Esophagus muscularis mucosa (tissue), 4 donors: ENCODE measurements at regions not wholly inside any gene's neighbourhood (a gene's known extent, or its start where the extent isn't known, plus 50 kb on each side); places are given as distances from the start of the nearest gene placed in this dataset.
"Not testable (repeated sequence)": the region's sequence is repeated elsewhere in the genome, so short reads cannot be mapped to it uniquely, and the experiment has no call there.

Experiments used
- DNase-seq: peaks from one replicate; pipeline ENCODE4 v3.0.0-alpha.2; 2017; ENCODE audit errors: extremely low spot score
- H3K27ac ChIP-seq, 4 donors: fragments of 200-600 bp; sonication (generic); replicated peaks in 1 of 4; 1 replicate in 3 of 4; 2 replicates in 1 of 4; pipeline ENCODE4 v1.5.1; 2016 to 2019; ENCODE audit warnings: mild to moderate bottlenecking in 1 of 4
- H3K27me3 ChIP-seq, 4 donors: fragments of 200-600 bp; sonication (generic); one replicate each; pipeline versions ENCODE4 v1.5.1 to v1.6.0; 2016 to 2019
- H3K36me3 ChIP-seq, 4 donors: fragments of 200-600 bp; sonication (generic); one replicate each; pipeline ENCODE4 v1.5.1; 2016 to 2019
- H3K4me1 ChIP-seq, 4 donors: fragments of 200-600 bp; sonication (generic); one replicate each; pipeline ENCODE4 v1.5.1; 2016 to 2019
- H3K4me3 ChIP-seq, 4 donors: fragments of 200-600 bp; sonication (generic); 1 replicate in 2 of 4; 2 replicates in 2 of 4; pipeline ENCODE4 v1.5.1; 2016 to 2019; ENCODE audit warnings: mild to moderate bottlenecking in 4 of 4, moderate library complexity in 1 of 4
- H3K9me3 ChIP-seq, 4 donors: fragments of 200-600 bp; sonication (generic); 1 replicate in 3 of 4; 2 replicates in 1 of 4; pipeline ENCODE4 v1.5.1; 2016 to 2019
- CTCF ChIP-seq, 3 experiments: fragments of 200-600 bp in 2 of 3; fragments of 450-650 bp in 1 of 3; sonication (generic) in 2 of 3; IDR thresholded peaks; one replicate each; pipeline ENCODE4 v1.5.1; 2017 to 2019; ENCODE audit warnings: antibody characterized with exemption in 3 of 3, mild to moderate bottlenecking in 2 of 3, moderate library complexity in 1 of 3
- EP300 ChIP-seq: sonication (generic); formaldehyde crosslinking; IDR thresholded peaks from one replicate; pipeline ENCODE4 v1.6.1; 2017; ENCODE audit warnings: antibody characterized with exemption
- POLR2A ChIP-seq: fragments of 450-650 bp; IDR thresholded peaks from one replicate; pipeline ENCODE4 v1.6.1; 2017; ENCODE audit warnings: antibody characterized with exemption, moderate library complexity, mild to moderate bottlenecking, low read depth
- POLR2AphosphoS5 ChIP-seq, 2 donors: sonication (generic); formaldehyde crosslinking; IDR thresholded peaks; one replicate each; pipeline ENCODE4 v1.6.1; 2017; ENCODE audit warnings: antibody characterized with exemption in 2 of 2
- WGBS: methylation state at CpG from one replicate; pipeline ENCODE4 v1.1.5; 2018; 5-methylcytosine and 5-hydroxymethylcytosine counted together
- intact Hi-C: fragments of 100-400 bp; cut with DNase I; formaldehyde crosslinking; loops from one replicate; pipeline ENCODE4 v1.15.1; 2023

- Histone ChIP-seq H3K36me3 (no peaks in the 10 kb centered on the region), H3K4me3 (no peak overlapping the region), H3K4me1 (no peaks in the 10 kb centered on the region), H3K27ac (no peak overlapping the region), H3K27me3 (no peaks in the 10 kb centered on the region), H3K9me3 (no peaks in the 10 kb centered on the region)
- 42% methylated on average over 2 of the region's 2 CpGs for whole genome bisulfite sequencing
- TF ChIP-seq CTCF (IDR thresholded peaks at IDR 0.05) (no peak), POLR2A (no peak), POLR2AphosphoS5 (IDR thresholded peaks at IDR 0.05) (no peak), EP300 (no peak)
- no peak for DNase-seq
- intact Hi-C loops, result no loop called here
These were observed 219.6 kb upstream of the MAOA start for GRCh38 chrX:43436517-43436916.

GRCh38 chrX:43446752-43447151 lies 209.3 kb upstream of the MAOA start:
- no peak overlapping the region for H3K4me3 ChIP-seq
- no peaks in the 10 kb centered on the region for H3K36me3 ChIP-seq
- H3K9me3 ChIP-seq, result peaks cover 0 to 14% (median 1%) of the 10 kb centered on the region in 4 donors
- DNase-seq, result no peak
- H3K4me1 ChIP-seq, result no peaks in the 10 kb centered on the region
- 50% methylated on average over 2 of the region's 2 CpGs for WGBS
- no peak overlapping the region for H3K27ac ChIP-seq
- no peaks in the 10 kb centered on the region for H3K27me3 ChIP-seq
- intact Hi-C loops, result no loop called here
- TF ChIP-seq POLR2AphosphoS5 (IDR thresholded peaks at IDR 0.05) (no peak), CTCF (IDR thresholded peaks at IDR 0.05) (no peak), POLR2A (no peak), EP300 (no peak)

- no peak for DNase-seq
- Histone ChIP-seq H3K27me3 (no peaks in the 10 kb centered on the region), H3K27ac (no peak overlapping the region), H3K36me3 (no peaks in the 10 kb centered on the region), H3K9me3 (peaks cover 0 to 32% (median 11%) of the 10 kb centered on the region in 4 donors), H3K4me1 (no peaks in the 10 kb centered on the region), H3K4me3 (no peak overlapping the region)
- WGBS, result 41% methylated on average over 1 of the region's 1 CpG
- intact Hi-C loops, result no loop called here
- TF ChIP-seq POLR2AphosphoS5 (IDR thresholded peaks at IDR 0.05) (no peak), POLR2A (no peak), EP300 (no peak), CTCF (IDR thresholded peaks at IDR 0.05) (no peak)
These were observed 207.4 kb upstream of the MAOA start for GRCh38 chrX:43448688-43449087.

- Histone ChIP-seq H3K27me3 (no peaks in the 10 kb centered on the region), H3K4me3 (no peak overlapping the region), H3K4me1 (no peaks in the 10 kb centered on the region), H3K27ac (no peak overlapping the region), H3K9me3 (peaks cover 0 to 38% (median 11%) of the 10 kb centered on the region in 4 donors), H3K36me3 (no peaks in the 10 kb centered on the region)
- no peak for DNase-seq
- no peak for TF ChIP-seq POLR2AphosphoS5 (IDR thresholded peaks at IDR 0.05)
- WGBS, result 47% methylated on average over 4 of the region's 4 CpGs
- intact Hi-C loops, result no loop called here
These were observed 205.7 kb upstream of the MAOA start for GRCh38 chrX:43450355-43450754.

GRCh38 chrX:43451976-43452686 lies 204.0 kb upstream of the MAOA start:
- DNase-seq, H3K27me3 ChIP-seq, H3K27ac ChIP-seq, intact Hi-C loops, H3K36me3 ChIP-seq, H3K4me1 ChIP-seq, H3K4me3 ChIP-seq: not testable (repeated sequence)
- peaks cover 0 to 38% (median 11%) of the 10 kb centered on the region in 4 donors for H3K9me3 ChIP-seq
- 98% methylated on average over 4 of the region's 4 CpGs for WGBS

GRCh38 chrX:43456063-43456462 lies 200.0 kb upstream of the MAOA start:
- no peaks in the 10 kb centered on the region for H3K4me1 ChIP-seq
- H3K27ac ChIP-seq, result no peak overlapping the region
- peaks cover 0 to 31% (median 11%) of the 10 kb centered on the region in 4 donors for H3K9me3 ChIP-seq
- 89% methylated on average over 3 of the region's 3 CpGs for WGBS
- no peaks in the 10 kb centered on the region for H3K27me3 ChIP-seq
- no peaks in the 10 kb centered on the region for H3K36me3 ChIP-seq
- H3K4me3 ChIP-seq, result no peak overlapping the region
- TF ChIP-seq POLR2AphosphoS5 (IDR thresholded peaks at IDR 0.05) (no peak), POLR2A (no peak), CTCF (IDR thresholded peaks at IDR 0.05) (no peak), EP300 (no peak)
- intact Hi-C loops, result no loop called here
- DNase-seq, result no peak
